H9 (cell line): ENCODE measurements at regions not wholly inside any gene's neighbourhood (a gene's known extent, or its start where the extent isn't known, plus 50 kb on each side); places are given as distances from the start of the nearest gene placed in this dataset.

ENCODE experiments used
- DNase-seq: peaks from one replicate; pipeline ENCODE4 v3.0.0-alpha.2; 2017
- H2AFZ ChIP-seq: one replicate; pipeline ENCODE4 v1.6.1; 2013; ENCODE audit warnings: mild to moderate bottlenecking, low read length, control low read depth, moderate library complexity
- H2AK5ac ChIP-seq: 2 replicates; pipeline ENCODE4 v1.6.1; 2013; ENCODE audit warnings: low read length, control low read depth, mixed read lengths; ENCODE audit not compliant: insufficient read length
- H2BK120ac ChIP-seq: one replicate; pipeline ENCODE4 v1.6.1; 2013; ENCODE audit warnings: low read depth, mild to moderate bottlenecking, low read length, control low read depth, inconsistent platforms; ENCODE audit not compliant: poor library complexity, severe bottlenecking
- H2BK12ac ChIP-seq: 2 replicates; pipeline ENCODE4 v1.6.1; 2013; ENCODE audit warnings: low read length, control low read depth, mixed read lengths, low read depth; ENCODE audit not compliant: insufficient read length
- H2BK15ac ChIP-seq: 2 replicates; pipeline ENCODE4 v1.6.1; 2013; ENCODE audit warnings: low read depth, low read length, control low read depth
- H2BK20ac ChIP-seq: one replicate; pipeline ENCODE4 v1.6.1; 2013; ENCODE audit warnings: low read depth, mild to moderate bottlenecking, low read length, control low read depth, inconsistent platforms; ENCODE audit not compliant: poor library complexity, severe bottlenecking
- H2BK5ac ChIP-seq: 2 replicates; pipeline ENCODE4 v1.6.1; 2013; ENCODE audit warnings: low read length, control low read depth, mixed read lengths; ENCODE audit not compliant: insufficient read length
- H3K14ac ChIP-seq: 2 replicates; pipeline ENCODE4 v1.6.1; 2013; ENCODE audit warnings: low read length, control low read depth; ENCODE audit not compliant: insufficient read depth
- H3K18ac ChIP-seq: 2 replicates; pipeline ENCODE4 v1.6.1; 2013; ENCODE audit warnings: low read depth, mild to moderate bottlenecking, mixed read lengths, low read length, control low read depth; ENCODE audit not compliant: insufficient read length
- H3K23ac ChIP-seq: 2 replicates; pipeline ENCODE4 v1.6.1; 2013; ENCODE audit warnings: low read length, control low read depth, mixed read lengths, low read depth; ENCODE audit not compliant: insufficient read length
- H3K23me2 ChIP-seq: 2 replicates; pipeline ENCODE4 v1.6.1; 2013; ENCODE audit warnings: low read depth, mild to moderate bottlenecking, mixed read lengths, low read length, control low read depth; ENCODE audit not compliant: insufficient read length, poor library complexity, severe bottlenecking
- H3K27ac ChIP-seq: 2 replicates; pipeline ENCODE4 v1.5.1; 2013; ENCODE audit warnings: low read length, control low read depth, mixed read lengths, low read depth; ENCODE audit not compliant: insufficient read length
- H3K27me3 ChIP-seq: 2 replicates; pipeline ENCODE4 v1.6.1; 2013; ENCODE audit warnings: low read length, control low read depth, inconsistent platforms; ENCODE audit not compliant: insufficient read depth
- H3K4ac ChIP-seq: 2 replicates; pipeline ENCODE4 v1.6.1; 2013; ENCODE audit warnings: low read depth, mild to moderate bottlenecking, control low read depth, inconsistent platforms, low read length, moderate library complexity
- H3K4me1 ChIP-seq: 2 replicates; pipeline ENCODE4 v1.6.1; 2013; ENCODE audit warnings: low read length, control low read depth, inconsistent platforms; ENCODE audit not compliant: insufficient read depth
- H3K4me2 ChIP-seq: 2 replicates; pipeline ENCODE4 v1.6.1; 2013; ENCODE audit warnings: low read length, control low read depth, mixed read lengths; ENCODE audit not compliant: insufficient read length, insufficient read depth
- H3K56ac ChIP-seq: 2 replicates; pipeline ENCODE4 v1.6.1; 2013; ENCODE audit warnings: low read depth, mild to moderate bottlenecking, mixed read lengths, low read length, control low read depth; ENCODE audit not compliant: insufficient read length
- H3K79me1 ChIP-seq: 2 replicates; pipeline ENCODE4 v1.6.1; 2013; ENCODE audit warnings: low read depth, mild to moderate bottlenecking, moderate library complexity, low read length, control low read depth, inconsistent platforms; ENCODE audit not compliant: insufficient read depth, poor library complexity, severe bottlenecking
- H3K79me2 ChIP-seq: 2 replicates; pipeline ENCODE4 v1.6.1; 2013; ENCODE audit warnings: low read length, control low read depth, inconsistent platforms; ENCODE audit not compliant: insufficient read depth
- H3K9ac ChIP-seq: 2 replicates; pipeline ENCODE4 v1.6.1; 2013; ENCODE audit warnings: low read length, control low read depth, mixed read lengths; ENCODE audit not compliant: insufficient read length; ENCODE audit errors: extremely low read depth
- H3K9me3 ChIP-seq: one replicate; pipeline ENCODE4 v1.6.1; 2013; ENCODE audit warnings: low read depth, low read length, inconsistent platforms; ENCODE audit not compliant: control insufficient read depth
- H3T11ph ChIP-seq: one replicate; pipeline ENCODE4 v1.6.1; 2013; ENCODE audit warnings: mild to moderate bottlenecking, low read length, control low read depth, inconsistent platforms
- H4K20me1 ChIP-seq: one replicate; pipeline ENCODE4 v1.6.1; 2013; ENCODE audit not compliant: control insufficient read depth, insufficient read length, insufficient read depth
- H4K5ac ChIP-seq: 2 replicates; pipeline ENCODE4 v1.6.1; 2013; ENCODE audit warnings: low read depth, mild to moderate bottlenecking, mixed read lengths, low read length, control low read depth; ENCODE audit not compliant: insufficient read length
- H4K8ac ChIP-seq: replicated peaks from 2 replicates; pipeline ENCODE4 v1.6.1; 2013; ENCODE audit warnings: low read length, control low read depth, mixed read lengths, low read depth; ENCODE audit not compliant: insufficient read length
- H4K91ac ChIP-seq: 2 replicates; pipeline ENCODE4 v1.6.1; 2013; ENCODE audit warnings: low read depth, mild to moderate bottlenecking, moderate library complexity, mixed read lengths, low read length, control low read depth; ENCODE audit not compliant: insufficient read length
- H3K27ac Mint-ChIP-seq, 3 experiments: 2 replicates in 2 of 3; 3 replicates in 1 of 3; pipeline ENCODE4 v1.8.0; 2020 to 2021; ENCODE audit warnings: mixed read lengths in 3 of 3, mild to moderate bottlenecking in 1 of 3, moderate library complexity in 1 of 3
- H3K27me3 Mint-ChIP-seq: 2 replicates; pipeline ENCODE4 v1.8.0; 2021; ENCODE audit warnings: low read depth, mild to moderate bottlenecking, moderate library complexity, mixed read lengths
- H3K36me3 Mint-ChIP-seq, 3 experiments: 2 replicates in 2 of 3; 3 replicates in 1 of 3; pipeline ENCODE4 v1.8.0; 2020 to 2021; ENCODE audit warnings: low read depth in 3 of 3, mixed read lengths in 3 of 3; ENCODE audit not compliant: insufficient read depth in 1 of 3
- H3K4me1 Mint-ChIP-seq, 2 experiments: 2 replicates each; pipeline ENCODE4 v1.8.0; 2020; ENCODE audit warnings: mixed read lengths in 2 of 2
- H3K4me3 Mint-ChIP-seq, 2 experiments: 2 replicates in 1 of 2; 3 replicates in 1 of 2; pipeline ENCODE4 v1.8.0; 2020 to 2021; ENCODE audit warnings: mild to moderate bottlenecking in 2 of 2, mixed read lengths in 2 of 2, moderate library complexity in 1 of 2
- H3K9me3 Mint-ChIP-seq, 2 experiments: 2 replicates in 1 of 2; 3 replicates in 1 of 2; pipeline ENCODE4 v1.8.0; 2020; ENCODE audit warnings: mild to moderate bottlenecking in 2 of 2, mixed read lengths in 2 of 2, moderate library complexity in 1 of 2
- WGBS: extraction: QIAGEN DNeasy Blood & Tissue Kit; methylation state at CpG from one replicate; pipeline ENCODE4 v1.1.7; 2013; ENCODE audit warnings: missing lambda C conversion rate, low lambda C conversion rate, mixed read lengths; ENCODE audit not compliant: insufficient read length; ENCODE audit errors: extremely low coverage; 5-methylcytosine and 5-hydroxymethylcytosine counted together
- TF ChIP-seq, protein P1 (sequence below): fragments of 200-600 bp; sonication (generic); conservative IDR thresholded peaks from 3 replicates; pipeline ENCODE4 v1.8.0; 2021; ENCODE audit warnings: antibody characterized with exemption, mild to moderate bottlenecking

DNA sequence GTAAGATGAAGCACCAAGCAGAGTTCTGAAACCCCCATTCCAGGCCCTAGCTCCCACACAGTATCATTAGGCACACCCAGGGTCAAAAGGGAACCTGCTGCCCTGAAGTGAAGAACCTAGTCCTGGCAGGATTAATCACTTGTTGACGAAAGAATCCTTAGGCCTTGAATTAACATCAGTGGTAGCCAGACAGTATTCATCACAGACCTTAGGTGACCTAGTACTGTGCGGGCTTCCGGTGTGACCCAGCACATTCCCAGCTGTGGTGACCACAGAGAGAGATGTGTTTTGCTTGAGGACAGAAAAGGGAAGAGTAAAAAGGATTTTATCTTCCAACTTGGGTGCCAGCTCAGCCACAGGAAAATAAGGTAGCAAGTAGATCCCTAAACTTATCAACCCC, 1071.4 kb upstream of the FAM98A start:
- no peak overlapping the region for H3K9ac ChIP-seq
- H3K27me3 ChIP-seq = no peaks in the 10 kb centered on the region
- no peak overlapping the region for H3K23ac ChIP-seq
- Mint-ChIP-seq H3K4me3 (no peak overlapping the region), H3K4me1 (peaks cover 0 to 4% of the 10 kb centered on the region in 2 experiments; a peak in 1 of 4 replicates), H3K27ac (no peak overlapping the region), H3K9me3 (peaks cover 0 to 2% of the 10 kb centered on the region in 2 experiments; a peak in 1 of 5 replicates), H3K36me3 (no peaks in the 10 kb centered on the region; a peak in 1 of 7 replicates), H3K27me3 (no peaks in the 10 kb centered on the region)
- no peak overlapping the region for H3T11ph ChIP-seq
- H3K18ac ChIP-seq = no peak overlapping the region
- H3K23me2 ChIP-seq = no peaks in the 10 kb centered on the region
- no peaks in the 10 kb centered on the region for H3K79me1 ChIP-seq
- WGBS = no CpG with 5 or more reads among the region's 3 CpGs
- TF ChIP-seq, protein P1, sequence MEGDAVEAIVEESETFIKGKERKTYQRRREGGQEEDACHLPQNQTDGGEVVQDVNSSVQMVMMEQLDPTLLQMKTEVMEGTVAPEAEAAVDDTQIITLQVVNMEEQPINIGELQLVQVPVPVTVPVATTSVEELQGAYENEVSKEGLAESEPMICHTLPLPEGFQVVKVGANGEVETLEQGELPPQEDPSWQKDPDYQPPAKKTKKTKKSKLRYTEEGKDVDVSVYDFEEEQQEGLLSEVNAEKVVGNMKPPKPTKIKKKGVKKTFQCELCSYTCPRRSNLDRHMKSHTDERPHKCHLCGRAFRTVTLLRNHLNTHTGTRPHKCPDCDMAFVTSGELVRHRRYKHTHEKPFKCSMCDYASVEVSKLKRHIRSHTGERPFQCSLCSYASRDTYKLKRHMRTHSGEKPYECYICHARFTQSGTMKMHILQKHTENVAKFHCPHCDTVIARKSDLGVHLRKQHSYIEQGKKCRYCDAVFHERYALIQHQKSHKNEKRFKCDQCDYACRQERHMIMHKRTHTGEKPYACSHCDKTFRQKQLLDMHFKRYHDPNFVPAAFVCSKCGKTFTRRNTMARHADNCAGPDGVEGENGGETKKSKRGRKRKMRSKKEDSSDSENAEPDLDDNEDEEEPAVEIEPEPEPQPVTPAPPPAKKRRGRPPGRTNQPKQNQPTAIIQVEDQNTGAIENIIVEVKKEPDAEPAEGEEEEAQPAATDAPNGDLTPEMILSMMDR = no peak
- no peak overlapping the region for H2BK120ac ChIP-seq
- no peak overlapping the region for H2BK12ac ChIP-seq
- H2BK5ac ChIP-seq = no peak overlapping the region
- no peak overlapping the region for H4K8ac ChIP-seq
- H4K20me1 ChIP-seq = no peaks in the 10 kb centered on the region
- no peak for DNase-seq
- no peaks in the 10 kb centered on the region for H3K9me3 ChIP-seq
- H2AFZ ChIP-seq = no peak overlapping the region
- H2BK20ac ChIP-seq = no peak overlapping the region
- H3K14ac ChIP-seq = no peak overlapping the region
- H2AK5ac ChIP-seq = no peak overlapping the region
- H4K91ac ChIP-seq = no peak overlapping the region
- H3K56ac ChIP-seq = no peak overlapping the region
- no peak overlapping the region for H3K27ac ChIP-seq
- no peak overlapping the region for H2BK15ac ChIP-seq
- no peak overlapping the region for H3K4me2 ChIP-seq
- H4K5ac ChIP-seq = no peak overlapping the region
- no peaks in the 10 kb centered on the region for H3K79me2 ChIP-seq
- H3K4me1 ChIP-seq = no peaks in the 10 kb centered on the region; the same call in 1 of the 2 replicates
- H3K4ac ChIP-seq = no peak overlapping the region
